Motor neuron (in vitro differentiated cells): ENCODE measurements at regions not wholly inside any gene's neighbourhood (a gene's known extent, or its start where the extent isn't known, plus 50 kb on each side); places are given as distances from the start of the nearest gene placed in this dataset.
A peak's percentile ranks its signal among the peaks of the same experiment; 100 is the strongest.
"Not testable (repeated sequence)": the region's sequence is repeated elsewhere in the genome, so short reads cannot be mapped to it uniquely, and the experiment has no call there.

Experiments used
- ATAC-seq, 8 experiments: fragments of 200-7000 bp; cut with Tn5 transposase; replicated peaks in 6 of 8; 2 replicates each; pipeline ENCODE4 v1.8.0; 2021; ENCODE audit warnings: mild to moderate bottlenecking in 8 of 8, moderate library complexity in 8 of 8
- H3K27ac ChIP-seq, 2 donors: fragments of 250-450 bp; sonication (Bioruptor Pico); 2 replicates each; pipeline ENCODE4 v1.9.0; 2021; ENCODE audit warnings: antibody characterized with exemption in 2 of 2, mild to moderate bottlenecking in 2 of 2, moderate library complexity in 1 of 2
- H3K4me1 ChIP-seq, 2 donors: fragments of 250-450 bp; sonication (Bioruptor Pico); replicated peaks in 1 of 2; 2 replicates each; pipeline ENCODE4 v1.6.1; 2021; ENCODE audit warnings: antibody characterized with exemption in 2 of 2, mild to moderate bottlenecking in 2 of 2, moderate library complexity in 1 of 2
- H3K4me3 ChIP-seq, 5 donors: fragments of 250-450 bp; sonication (Bioruptor Pico); 2 replicates each; pipeline ENCODE4 v1.9.0; 2021; ENCODE audit warnings: antibody characterized with exemption in 5 of 5, mild to moderate bottlenecking in 5 of 5, moderate library complexity in 4 of 5
- WGBS, 10 experiments: fragments of 450-650 bp; shearing (Covaris generic); methylation state at CpG; one replicate each; pipeline ENCODE4 v1.0.0; 2022; 5-methylcytosine and 5-hydroxymethylcytosine counted together
- in situ Hi-C, 9 experiments: fragments of 400-800 bp; cut with MboI; loops; one replicate each; pipeline ENCODE4 v1.15.0; 2021; ENCODE audit warnings: low sequenced_read_pairs in 9 of 9, low pct_unique_long_range_greater_than_20kb in 2 of 9; ENCODE audit not compliant: unreplicated experiment in 9 of 9

- Histone ChIP-seq H3K4me3 (no peak overlapping the region), H3K4me1 (no peaks in the 10 kb centered on the region), H3K27ac (no peak overlapping the region)
- WGBS, 10 experiments, result 66 to 100% (median 79%) methylated on average over 3 to 5 of the region's 5 CpGs; no CpG with 5 or more reads in 3 of the 10 experiments
- no peak for ATAC-seq
- in situ Hi-C loops, result no loop called here
These were observed 74.8 kb upstream of the ST3GAL6 start for GRCh38 chr3:98688363-98688762.

GRCh38 chr3:98690876-98691275 lies 72.3 kb upstream of the ST3GAL6 start:
- ATAC-seq, result no peak
- no peaks in the 10 kb centered on the region for H3K4me1 ChIP-seq
- in situ Hi-C loops, result no loop called here
- no peak overlapping the region for H3K4me3 ChIP-seq
- no peak overlapping the region for H3K27ac ChIP-seq
- WGBS, 10 experiments, result 60 to 100% (median 100%) methylated on average over 1 to 2 of the region's 2 CpGs; no CpG with 5 or more reads in 3 of the 10 experiments

- peak in 3 of 8 experiments; percentile 26 to 38 (median 30) for ATAC-seq
- in situ Hi-C loops, result no loop called here
- Histone ChIP-seq H3K27ac (no peak overlapping the region), H3K4me1 (no peaks in the 10 kb centered on the region), H3K4me3 (no peak overlapping the region)
- 57 to 100% methylated on average over 1 of the region's 1 CpG; no CpG with 5 or more reads in 8 of the 10 experiments for WGBS, 10 experiments
These were observed 71.2 kb upstream of the ST3GAL6 start for GRCh38 chr3:98691897-98692296.

GRCh38 chr3:98692787-98693473 lies 70.2 kb upstream of the ST3GAL6 start:
- WGBS, 10 experiments, result 58 to 100% (median 80%) methylated on average over 1 to 4 of the region's 4 CpGs; no CpG with 5 or more reads in 5 of the 10 experiments
- no peak overlapping the region for H3K27ac ChIP-seq

GRCh38 chr3:98695796-98696195 lies 67.3 kb upstream of the ST3GAL6 start:
- in situ Hi-C loops, result no loop called here
- no peak for ATAC-seq
- Histone ChIP-seq H3K4me3 (no peak overlapping the region), H3K27ac (no peak overlapping the region), H3K4me1 (no peaks in the 10 kb centered on the region)

More at GRCh38 chr3:98692787-98693473, 70.2 kb upstream of the ST3GAL6 start:
- in situ Hi-C loops, result no loop called here
- H3K4me1 ChIP-seq, result no peaks in the 10 kb centered on the region
- ATAC-seq, result peak in 1 of 8 experiments; percentile 43
- no peak overlapping the region for H3K4me3 ChIP-seq

- H3K4me1 ChIP-seq, H3K4me3 ChIP-seq, ATAC-seq, H3K27ac ChIP-seq, in situ Hi-C loops: not testable (repeated sequence)
- WGBS, 10 experiments, result 0 to 85% (median 56%) methylated on average over 1 to 3 of the region's 3 CpGs; no CpG with 5 or more reads in 1 of the 10 experiments
These were observed 66.8 kb upstream of the ST3GAL6 start for GRCh38 chr3:98696296-98696695.

- in situ Hi-C loops, result no loop called here
- WGBS, 10 experiments, result 14 to 100% (median 90%) methylated on average over 1 to 2 of the region's 2 CpGs; no CpG with 5 or more reads in 3 of the 10 experiments
- Histone ChIP-seq H3K27ac (no peak overlapping the region), H3K4me3 (no peak overlapping the region), H3K4me1 (no peaks in the 10 kb centered on the region)
- ATAC-seq, result no peak
These were observed 65.9 kb upstream of the ST3GAL6 start for GRCh38 chr3:98697225-98697624.

- no peak overlapping the region for H3K27ac ChIP-seq
- WGBS, 10 experiments, result 67 to 100% (median 80%) methylated on average over 1 to 2 of the region's 2 CpGs; no CpG with 5 or more reads in 5 of the 10 experiments
- in situ Hi-C loops, result no loop called here
- no peaks in the 10 kb centered on the region for H3K4me1 ChIP-seq
- ATAC-seq, result no peak
- H3K4me3 ChIP-seq, result no peak overlapping the region
These were observed 64.0 kb upstream of the ST3GAL6 start for GRCh38 chr3:98699132-98699531.

GRCh38 chr3:98701071-98701675 lies 62.0 kb upstream of the ST3GAL6 start:
- 38 to 100% (median 84%) methylated on average over 1 to 2 of the region's 2 CpGs; no CpG with 5 or more reads in 4 of the 10 experiments for WGBS, 10 experiments
- ATAC-seq, result no peak
- no peaks in the 10 kb centered on the region for H3K4me1 ChIP-seq
- no peak overlapping the region for H3K27ac ChIP-seq
- in situ Hi-C loops, result no loop called here
- H3K4me3 ChIP-seq, result no peak overlapping the region

- in situ Hi-C loops, result no loop called here
- 0 to 100% (median 75%) methylated on average over 1 to 4 of the region's 4 CpGs; no CpG with 5 or more reads in 2 of the 10 experiments for WGBS, 10 experiments
- no peak overlapping the region for H3K27ac ChIP-seq
- H3K4me3 ChIP-seq, result no peak overlapping the region
- H3K4me1 ChIP-seq, result no peaks in the 10 kb centered on the region
- ATAC-seq, result peak in 3 of 8 experiments; percentile 43 to 84 (median 81)
These were observed 61.0 kb upstream of the ST3GAL6 start for GRCh38 chr3:98702166-98702565.

GRCh38 chr3:98705212-98705611 lies 57.9 kb upstream of the ST3GAL6 start:
- H3K27ac ChIP-seq, result no peak overlapping the region
- WGBS, 10 experiments, result 63 to 100% (median 100%) methylated on average over 1 of the region's 1 CpG; no CpG with 5 or more reads in 4 of the 10 experiments
- peaks cover 10 to 19% of the 10 kb centered on the region in 2 donors for H3K4me1 ChIP-seq
- ATAC-seq, result no peak
- in situ Hi-C loops, result no loop called here
- no peak overlapping the region for H3K4me3 ChIP-seq

GRCh38 chr3:98705694-98706093 lies 57.4 kb upstream of the ST3GAL6 start:
- in situ Hi-C loops, result no loop called here
- WGBS, 10 experiments, result 0 to 100% (median 38%) methylated on average over 1 of the region's 1 CpG; no CpG with 5 or more reads in 4 of the 10 experiments
- Histone ChIP-seq H3K4me3 (no peak overlapping the region), H3K4me1 (peaks cover 10 to 19% of the 10 kb centered on the region in 2 donors), H3K27ac (no peak overlapping the region)
- ATAC-seq, result no peak

- 0 to 28% (median 5%) methylated on average over 2 to 6 of the region's 6 CpGs; no CpG with 5 or more reads in 1 of the 10 experiments for WGBS, 10 experiments
- in situ Hi-C loops, H3K4me3 ChIP-seq: not testable (repeated sequence)
These were observed 54.5 kb upstream of the ST3GAL6 start for GRCh38 chr3:98708681-98709080.

More at GRCh38 chr3:98708681-98709080, 54.5 kb upstream of the ST3GAL6 start:
- H3K27ac ChIP-seq, result peak overlapping the region in 1 of 2 donors; percentile 52
- ATAC-seq, result peak in 5 of 8 experiments; percentile 40 to 78 (median 71)
- H3K4me1 ChIP-seq, result peaks cover 10 to 19% of the 10 kb centered on the region in 2 donors
